ENCODE measurements at regions not wholly inside any gene's neighbourhood (a gene's known extent, or its start where the extent isn't known, plus 50 kb on each side); places are given as distances from the start of the nearest gene placed in this dataset.
A peak's percentile ranks its signal among the peaks of the same experiment; 100 is the strongest.

DNA sequence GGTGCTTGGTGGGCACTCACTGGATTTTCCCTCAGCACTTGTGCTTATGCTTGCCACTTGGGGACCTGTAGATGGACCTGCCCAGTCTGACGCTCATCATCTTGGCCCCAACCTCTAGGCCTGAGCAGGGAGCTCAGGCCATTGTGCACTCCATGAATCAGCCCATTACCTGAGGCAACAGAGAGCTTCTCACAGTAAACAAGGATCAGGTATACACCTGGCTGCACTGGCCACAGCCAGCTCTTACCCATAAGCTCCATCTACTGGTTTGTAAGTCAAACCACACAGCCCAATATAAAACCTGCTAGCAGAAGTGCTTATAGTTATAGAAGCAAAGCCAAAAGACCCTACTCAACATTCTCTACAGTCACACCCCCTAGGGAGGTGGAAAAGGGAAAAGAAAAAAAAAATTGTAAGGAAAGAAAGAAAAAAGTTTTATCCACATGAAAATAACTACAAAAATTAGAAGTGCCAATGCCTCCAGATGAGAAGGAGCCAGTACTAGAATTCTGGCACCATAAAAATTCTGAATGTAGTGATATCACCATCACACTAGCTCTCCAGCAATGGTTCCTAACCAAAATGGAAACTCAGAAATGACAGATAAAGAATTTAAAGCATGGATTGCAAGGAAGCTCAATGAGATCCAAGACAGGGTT, 87.8 kb upstream of the CDH5 start:
- no peaks in the 10 kb centered on the region for H3K27me3 Mint-ChIP-seq (ENCODE audit: low read depth)
- DNase-seq (ENCODE audit: low spot score in 2 of 2, unreplicated experiment in 2 of 2), result no peak
- no peak overlapping the region for H3K4me3 Mint-ChIP-seq
- H3K4me1 Mint-ChIP-seq, result no peaks in the 10 kb centered on the region
- H3K9me3 Mint-ChIP-seq, result peaks cover 40% of the 10 kb centered on the region
- H3K36me3 Mint-ChIP-seq, result peaks cover 5% of the 10 kb centered on the region
- TF ChIP-seq, protein P1, sequence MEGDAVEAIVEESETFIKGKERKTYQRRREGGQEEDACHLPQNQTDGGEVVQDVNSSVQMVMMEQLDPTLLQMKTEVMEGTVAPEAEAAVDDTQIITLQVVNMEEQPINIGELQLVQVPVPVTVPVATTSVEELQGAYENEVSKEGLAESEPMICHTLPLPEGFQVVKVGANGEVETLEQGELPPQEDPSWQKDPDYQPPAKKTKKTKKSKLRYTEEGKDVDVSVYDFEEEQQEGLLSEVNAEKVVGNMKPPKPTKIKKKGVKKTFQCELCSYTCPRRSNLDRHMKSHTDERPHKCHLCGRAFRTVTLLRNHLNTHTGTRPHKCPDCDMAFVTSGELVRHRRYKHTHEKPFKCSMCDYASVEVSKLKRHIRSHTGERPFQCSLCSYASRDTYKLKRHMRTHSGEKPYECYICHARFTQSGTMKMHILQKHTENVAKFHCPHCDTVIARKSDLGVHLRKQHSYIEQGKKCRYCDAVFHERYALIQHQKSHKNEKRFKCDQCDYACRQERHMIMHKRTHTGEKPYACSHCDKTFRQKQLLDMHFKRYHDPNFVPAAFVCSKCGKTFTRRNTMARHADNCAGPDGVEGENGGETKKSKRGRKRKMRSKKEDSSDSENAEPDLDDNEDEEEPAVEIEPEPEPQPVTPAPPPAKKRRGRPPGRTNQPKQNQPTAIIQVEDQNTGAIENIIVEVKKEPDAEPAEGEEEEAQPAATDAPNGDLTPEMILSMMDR (IDR thresholded peaks at IDR 0.05; ENCODE audit: unreplicated experiment), result no peak
- no peak overlapping the region for H3K27ac Mint-ChIP-seq

DNA sequence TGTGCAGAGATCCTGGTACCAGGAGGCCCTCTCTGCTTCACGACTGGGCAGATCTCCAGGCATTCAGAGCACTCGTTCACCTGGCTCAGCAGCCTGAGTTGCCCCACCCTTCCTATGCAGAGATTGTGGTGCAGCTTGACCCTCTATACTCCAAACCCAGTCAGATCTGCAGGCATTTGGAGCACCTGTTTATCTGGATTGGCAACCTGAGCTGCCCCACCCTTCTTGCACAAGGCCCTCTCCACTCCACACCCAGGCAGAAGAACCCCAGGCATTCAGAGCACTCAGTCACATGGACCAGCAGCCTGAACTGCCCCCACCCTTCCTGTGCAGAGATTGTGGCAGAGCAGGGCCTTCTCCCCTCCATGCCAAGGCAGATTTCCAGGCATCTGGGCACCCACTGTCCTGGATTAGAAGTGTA, 88.4 kb upstream of the CDH5 start:
- TF ChIP-seq, protein P1 (IDR thresholded peaks at IDR 0.05; ENCODE audit: unreplicated experiment), result no peak
- Mint-ChIP-seq H3K36me3 (peaks cover 5% of the 10 kb centered on the region), H3K9me3 (peaks cover 40% of the 10 kb centered on the region), H3K4me3 (no peak overlapping the region), H3K27me3 (ENCODE audit: low read depth) (no peaks in the 10 kb centered on the region), H3K4me1 (no peaks in the 10 kb centered on the region), H3K27ac (no peak overlapping the region)
- no peak for DNase-seq (ENCODE audit: low spot score in 2 of 2, unreplicated experiment in 2 of 2)

DNA sequence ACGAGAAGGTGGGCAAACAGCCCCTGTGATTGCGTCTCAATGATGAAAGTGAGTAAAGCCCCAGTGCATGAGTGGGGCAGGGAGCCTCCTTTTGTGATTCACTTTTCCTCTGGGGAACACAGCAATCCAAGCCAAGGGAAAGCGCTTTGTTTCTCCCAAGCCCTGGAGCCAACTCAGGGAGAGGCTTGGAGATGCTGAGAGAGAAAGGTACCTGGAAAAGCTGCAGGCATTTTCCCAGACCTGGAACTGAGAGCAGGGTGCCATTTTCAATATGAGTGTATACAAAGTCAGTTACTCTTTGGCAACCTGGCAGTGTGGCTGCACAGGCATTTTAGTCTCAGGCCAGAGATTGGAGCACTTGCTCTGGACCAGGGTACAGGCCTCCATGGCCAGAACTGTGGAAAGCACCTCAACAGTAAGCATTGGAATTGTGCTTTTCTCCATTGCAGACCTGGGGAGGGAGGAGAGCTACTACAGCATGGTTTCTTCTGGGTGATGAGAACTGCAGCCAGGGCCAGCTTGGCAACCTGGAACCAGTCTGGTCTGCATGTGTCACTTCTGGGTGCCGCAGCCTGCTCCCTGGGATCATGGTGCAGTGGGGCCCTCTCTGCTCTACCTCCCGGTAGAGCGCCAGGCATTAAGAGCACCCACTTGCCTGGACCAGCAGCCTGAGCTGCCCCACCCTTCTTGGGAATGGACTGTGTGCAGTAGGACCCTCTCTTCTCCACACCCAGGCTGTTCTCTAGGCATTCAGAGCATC, 89.0 kb upstream of the CDH5 start:
- no peak overlapping the region for H3K27ac Mint-ChIP-seq
- H3K4me1 Mint-ChIP-seq, result peaks cover 2% of the 10 kb centered on the region
- peaks cover 40% of the 10 kb centered on the region for H3K9me3 Mint-ChIP-seq
- DNase-seq (ENCODE audit: low spot score in 2 of 2, unreplicated experiment in 2 of 2), result peak in 1 of 2 experiments; percentile 7
- H3K36me3 Mint-ChIP-seq, result peaks cover 5% of the 10 kb centered on the region
- H3K4me3 Mint-ChIP-seq, result no peak overlapping the region
- H3K27me3 Mint-ChIP-seq (ENCODE audit: low read depth), result peaks cover 2% of the 10 kb centered on the region
- TF ChIP-seq, protein P1 (IDR thresholded peaks at IDR 0.05; ENCODE audit: unreplicated experiment), result no peak

DNA sequence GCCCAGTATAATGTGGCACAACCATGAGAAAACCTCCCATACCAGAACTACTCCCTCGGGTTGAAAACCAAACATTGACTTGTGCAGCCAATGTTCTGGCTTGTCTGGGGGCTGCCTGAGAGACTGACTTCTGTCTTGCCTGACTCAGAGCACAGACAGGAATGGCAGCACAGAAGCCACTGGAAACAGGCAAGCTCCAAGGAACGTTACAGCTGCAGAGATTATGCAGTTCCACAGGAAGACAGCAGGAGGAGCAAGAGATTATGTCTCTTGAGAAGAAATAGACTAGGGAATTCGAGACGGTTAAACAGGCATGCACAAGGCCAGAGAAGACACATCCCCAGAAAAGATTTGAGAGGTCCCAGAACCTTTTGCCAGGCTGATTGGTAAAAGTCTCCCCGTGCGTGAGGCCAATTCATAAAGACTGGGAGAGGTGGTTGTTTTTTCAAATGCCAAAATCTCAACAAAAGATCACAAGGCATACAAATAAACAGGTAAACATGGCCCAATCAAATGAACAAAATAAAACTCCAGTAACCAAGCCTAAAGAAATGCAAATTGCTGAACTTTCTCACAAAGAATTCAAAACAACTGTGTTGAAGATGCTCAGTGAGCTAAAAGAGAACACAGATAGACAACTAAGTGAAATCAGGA, 90.6 kb upstream of the CDH5 start:
- Mint-ChIP-seq H3K4me3 (no peak overlapping the region), H3K36me3 (peaks cover 5% of the 10 kb centered on the region), H3K27ac (no peak overlapping the region), H3K27me3 (ENCODE audit: low read depth) (peaks cover 13% of the 10 kb centered on the region), H3K4me1 (peaks cover 11% of the 10 kb centered on the region), H3K9me3 (peaks cover 35% of the 10 kb centered on the region)
- TF ChIP-seq, protein P1 (IDR thresholded peaks at IDR 0.05; ENCODE audit: unreplicated experiment), result peak; percentile 58
- peak in 1 of 2 experiments; percentile 34 for DNase-seq (ENCODE audit: low spot score in 2 of 2, unreplicated experiment in 2 of 2)

DNA sequence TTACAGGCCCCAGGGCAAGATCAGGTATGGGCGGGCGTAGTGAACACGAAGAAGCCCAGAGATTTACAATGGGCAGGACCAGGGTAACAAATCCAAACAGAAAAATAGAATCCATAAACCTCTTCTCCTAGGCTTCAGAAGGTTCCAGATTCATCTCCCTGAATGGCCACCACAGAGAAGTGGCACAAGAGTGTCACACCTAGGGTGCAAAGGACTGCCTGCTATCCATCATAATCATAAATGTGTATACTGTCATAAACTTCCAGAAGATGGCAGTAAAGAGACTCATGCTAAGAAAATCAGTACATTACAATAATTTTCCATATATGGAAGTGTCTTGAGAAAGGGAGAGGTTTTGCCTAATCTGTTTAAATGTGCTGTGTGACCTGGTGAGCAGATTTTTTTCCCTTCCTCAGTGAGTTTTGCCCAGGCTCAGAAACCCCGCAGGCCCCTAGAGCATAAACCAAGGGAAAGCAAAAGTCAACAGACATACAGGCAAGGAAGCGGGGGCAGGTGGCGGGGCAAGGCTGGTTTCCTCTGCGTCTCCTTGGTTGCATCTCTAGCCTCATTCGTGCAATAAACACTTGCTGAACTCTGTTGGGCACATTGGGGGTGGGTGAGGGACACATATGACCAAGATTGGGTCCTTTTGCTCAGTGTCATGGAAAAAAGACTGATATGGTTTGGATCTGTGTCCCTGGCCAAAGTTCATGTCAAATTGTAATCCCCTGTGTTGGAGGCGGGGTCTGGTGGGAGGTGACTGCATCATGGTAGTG, 92.0 kb upstream of the CDH5 start:
- Mint-ChIP-seq H3K27me3 (ENCODE audit: low read depth) (peaks cover 17% of the 10 kb centered on the region), H3K27ac (no peak overlapping the region), H3K36me3 (peaks cover 5% of the 10 kb centered on the region), H3K4me3 (no peak overlapping the region), H3K9me3 (peaks cover 22% of the 10 kb centered on the region), H3K4me1 (peaks cover 15% of the 10 kb centered on the region)
- peak in 1 of 2 experiments; percentile 34 for DNase-seq (ENCODE audit: low spot score in 2 of 2, unreplicated experiment in 2 of 2)
- TF ChIP-seq, protein P1 (IDR thresholded peaks at IDR 0.05; ENCODE audit: unreplicated experiment), result no peak

All from mesothelial cell of epicardium (in vitro differentiated cells).